GM12878 (cell line): ENCODE measurements at regions not wholly inside any gene's neighbourhood (a gene's known extent, or its start where the extent isn't known, plus 50 kb on each side); places are given as distances from the start of the nearest gene placed in this dataset.

Experiments used
- ATAC-seq: fragments of 200-7000 bp; cut with Tn5 transposase; 3 replicates; pipeline ENCODE4 v1.9.1; 2020; ENCODE audit warnings: mild to moderate bottlenecking, moderate library complexity
- BruUV-seq: library from RNA; stranded (reverse); fragments of 400-500 nt; replicated peaks from 2 replicates; lab custom pipeline; 2021; lab: Mats Ljungman, UMichigan
- CTCF ChIA-PET: fragments of 300-600 bp; sonication (Branson Sonifier 250); formaldehyde crosslinking; extraction: SDS; loops from one replicate; lab custom pipeline; 2021; ENCODE audit warnings: inconsistent platforms; lab: Yijun Ruan, JAX
- POLR2A ChIA-PET: fragments of 350-600 bp; formaldehyde crosslinking; extraction: SDS; loops from one replicate; lab custom pipeline; 2021; ENCODE audit warnings: inconsistent platforms; lab: Charles Lee
- RAD21 ChIA-PET: fragments of 300-600 bp; sonication (Branson Sonifier 250); formaldehyde crosslinking; loops from one replicate; lab custom pipeline; 2023; ENCODE audit warnings: antibody characterized with exemption; ENCODE audit not compliant: unreplicated experiment; lab: Charles Lee
- SMC1A ChIA-PET: fragments of 300-600 bp; sonication (Branson Sonifier 250); formaldehyde crosslinking; loops from one replicate; lab custom pipeline; 2023; ENCODE audit not compliant: unreplicated experiment, uncharacterized antibody; lab: Charles Lee
- DNase-seq: peaks from one replicate; pipeline ENCODE4 v3.0.0-alpha.2; 2011; ENCODE audit warnings: low read depth, low spot score
- FAIRE-seq: peaks from 3 replicates; lab custom pipeline; 2011; peaks lifted over from hg19 to GRCh38; lab: Jason Lieb, UNC
- H2AFZ ChIP-seq: 2 replicates; pipeline ENCODE4 v1.6.0; 2011; ENCODE audit warnings: low read depth, low read length, control low read depth; ENCODE audit not compliant: control insufficient read depth
- H3K27ac ChIP-seq: 2 replicates; pipeline ENCODE4 v1.5.1; 2011; ENCODE audit warnings: control low read depth; ENCODE audit not compliant: control insufficient read depth, insufficient read depth
- H3K27me3 ChIP-seq, 2 experiments: replicated peaks in 1 of 2; 2 replicates each; pipeline versions ENCODE4 v1.6.0 to v1.6.1; 2011; ENCODE audit warnings: low read length in 1 of 2; ENCODE audit not compliant: control insufficient read depth in 2 of 2, insufficient read depth in 2 of 2
- H3K36me3 ChIP-seq, 2 experiments: 2 replicates each; pipeline ENCODE4 v1.5.1; 2011; ENCODE audit warnings: low read length in 1 of 2; ENCODE audit not compliant: control insufficient read depth in 2 of 2, insufficient read depth in 2 of 2
- H3K4me1 ChIP-seq: 2 replicates; pipeline ENCODE4 v1.6.1; 2011; ENCODE audit warnings: mild to moderate bottlenecking, low read length, moderate library complexity, mixed read lengths; ENCODE audit not compliant: control insufficient read depth, insufficient read depth
- H3K4me2 ChIP-seq: 2 replicates; pipeline ENCODE4 v1.6.0; 2011; ENCODE audit warnings: control low read depth; ENCODE audit not compliant: control insufficient read depth, insufficient read depth
- H3K4me3 ChIP-seq: fragments of 200-600 bp; sonication (generic); 2 replicates; pipeline ENCODE4 v1.5.1; 2016
- H3K79me2 ChIP-seq: 2 replicates; pipeline ENCODE4 v1.6.0; 2011; ENCODE audit warnings: low read length; ENCODE audit not compliant: control insufficient read depth, insufficient read depth
- H3K9ac ChIP-seq: 2 replicates; pipeline ENCODE4 v1.8.0; 2011; ENCODE audit warnings: low read length, control low read depth, mixed read lengths; ENCODE audit not compliant: control insufficient read depth, insufficient read depth
- H3K9me3 ChIP-seq: replicated peaks from 3 replicates; pipeline ENCODE4 v1.5.1; 2011; ENCODE audit warnings: mild to moderate bottlenecking, low read length; ENCODE audit not compliant: control insufficient read depth, insufficient read depth
- H4K20me1 ChIP-seq: 2 replicates; pipeline ENCODE4 v1.6.0; 2011; ENCODE audit not compliant: control insufficient read depth, insufficient read depth
- CHD2 ChIP-seq: IDR thresholded peaks from 2 replicates; pipeline ENCODE4 v1.6.1; 2011; ENCODE audit warnings: low read depth, low read length, improper control_type of control experiment, borderline replicate concordance
- E2F8 ChIP-seq: fragments of 450-650 bp; IDR thresholded peaks from 2 replicates; pipeline ENCODE4 v1.6.1; 2018; ENCODE audit warnings: mild to moderate bottlenecking, low read depth, moderate library complexity; ENCODE audit not compliant: partially characterized antibody
- FOXM1 ChIP-seq: IDR thresholded peaks from 2 replicates; pipeline ENCODE4 v1.6.1; 2012; ENCODE audit warnings: low read depth, mild to moderate bottlenecking, inconsistent platforms, low read length, moderate library complexity
- MEF2B ChIP-seq: fragments of 450-650 bp; IDR thresholded peaks from 2 replicates; pipeline ENCODE4 v1.6.1; 2018; ENCODE audit warnings: mild to moderate bottlenecking, moderate library complexity; ENCODE audit not compliant: partially characterized antibody, poor library complexity, severe bottlenecking
- PKNOX1 ChIP-seq: fragments of 450-650 bp; IDR thresholded peaks from 2 replicates; pipeline ENCODE4 v1.6.1; 2016; ENCODE audit warnings: mild to moderate bottlenecking
- POLR2A ChIP-seq: IDR thresholded peaks from 2 replicates; pipeline ENCODE4 v1.6.1; 2011; ENCODE audit warnings: low read depth, mild to moderate bottlenecking, low read length
- SMAD5 ChIP-seq: IDR thresholded peaks from 2 replicates; pipeline ENCODE4 v1.6.1; 2016; ENCODE audit warnings: antibody characterized with exemption, low read depth
- SRF ChIP-seq, 2 experiments: IDR thresholded peaks; 2 replicates each; pipeline ENCODE4 v1.6.1; 2011; ENCODE audit warnings: low read depth in 2 of 2, low read length in 2 of 2, mild to moderate bottlenecking in 1 of 2, moderate library complexity in 1 of 2
- TBL1XR1 ChIP-seq: IDR thresholded peaks from 2 replicates; pipeline ENCODE4 v1.6.1; 2012; ENCODE audit warnings: low read depth, low read length, improper control_type of control experiment
- ZNF24 ChIP-seq: fragments of 450-650 bp; IDR thresholded peaks from 2 replicates; pipeline ENCODE4 v1.6.1; 2017; ENCODE audit warnings: antibody characterized with exemption, mild to moderate bottlenecking
- WGBS: methylation state at CpG from one replicate; pipeline ENCODE4 v1.1.6; 2016; ENCODE audit warnings: low lambda C conversion rate; ENCODE audit not compliant: insufficient replicate concordance, insufficient coverage; ENCODE audit errors: missing lambda C conversion rate; 5-methylcytosine and 5-hydroxymethylcytosine counted together
- in situ Hi-C: fragments of 300-500 bp; cut with MboI; formaldehyde crosslinking; loops from 9 replicates; pipeline ENCODE4 v1.14.3; 2018; ENCODE audit warnings: mixed read lengths
- intact Hi-C: fragments of 100-400 bp; cut with micrococcal nuclease; formaldehyde crosslinking; loops from one replicate; pipeline ENCODE4 v1.14.2; 2022; ENCODE audit not compliant: unreplicated experiment

GRCh38 chr21:16455526-16455925 lies 725.7 kb downstream of the USP25 start:
- POLR2A ChIA-PET: no interaction called here
- no TSS peak for BruUV-seq
- FAIRE-seq: no peak

More at GRCh38 chr21:16455526-16455925, 725.7 kb downstream of the USP25 start:
- no peak overlapping the region for H3K4me3 ChIP-seq
- H3K79me2 ChIP-seq: no peaks in the 10 kb centered on the region
- no peak overlapping the region for H3K9ac ChIP-seq
- H3K9me3 ChIP-seq: no peaks in the 10 kb centered on the region
- CTCF ChIA-PET: no interaction called here
- RAD21 ChIA-PET: no interaction called here
- no peaks in the 10 kb centered on the region for H3K27me3 ChIP-seq
- SMC1A ChIA-PET: no interaction called here
- H3K4me1 ChIP-seq: no peaks in the 10 kb centered on the region
- no peak for DNase-seq
- TF ChIP-seq E2F8 (no peak), CHD2 (no peak), ZNF24 (no peak), FOXM1 (no peak), PKNOX1 (no peak), TBL1XR1 (no peak), MEF2B (no peak), SRF (IDR thresholded peaks at IDR 0.05; ENCODE audit: low read depth in 2 of 2, low read length in 2 of 2) (no peak), SMAD5 (no peak), POLR2A (no peak)
- in situ Hi-C loops (no loop called here), intact Hi-C loops (no loop called here)
- no peaks in the 10 kb centered on the region for H4K20me1 ChIP-seq
- no peak overlapping the region for H2AFZ ChIP-seq
- no peak overlapping the region for H3K4me2 ChIP-seq
- 51% methylated on average over 2 of the region's 2 CpGs for WGBS
- no peak overlapping the region for H3K27ac ChIP-seq
- no peaks in the 10 kb centered on the region for H3K36me3 ChIP-seq
- ATAC-seq: no peak
